MM.1S (cell line): ENCODE measurements at regions not wholly inside any gene's neighbourhood (a gene's known extent, or its start where the extent isn't known, plus 50 kb on each side); places are given as distances from the start of the nearest gene placed in this dataset.

Experiments used
- EZH2 ChIP-seq: fragments of 300-600 bp; sonication (generic); optimal IDR thresholded peaks from 2 replicates; pipeline ENCODE3; 2017; ENCODE audit warnings: low read depth, mild to moderate bottlenecking, antibody characterized with exemption, low read length, mixed read lengths
- EZH2phosphoT487 ChIP-seq: fragments of 300-600 bp; sonication (generic); IDR thresholded peaks from 2 replicates; pipeline ENCODE4 v1.6.1; 2018; ENCODE audit warnings: antibody characterized with exemption, low read length
- TF ChIP-seq, protein P1 (sequence below): fragments of 300-600 bp; sonication (generic); IDR thresholded peaks from 2 replicates; pipeline ENCODE4 v1.5.1; 2016; ENCODE audit warnings: antibody characterized with exemption, low read length, mixed read lengths

DNA sequence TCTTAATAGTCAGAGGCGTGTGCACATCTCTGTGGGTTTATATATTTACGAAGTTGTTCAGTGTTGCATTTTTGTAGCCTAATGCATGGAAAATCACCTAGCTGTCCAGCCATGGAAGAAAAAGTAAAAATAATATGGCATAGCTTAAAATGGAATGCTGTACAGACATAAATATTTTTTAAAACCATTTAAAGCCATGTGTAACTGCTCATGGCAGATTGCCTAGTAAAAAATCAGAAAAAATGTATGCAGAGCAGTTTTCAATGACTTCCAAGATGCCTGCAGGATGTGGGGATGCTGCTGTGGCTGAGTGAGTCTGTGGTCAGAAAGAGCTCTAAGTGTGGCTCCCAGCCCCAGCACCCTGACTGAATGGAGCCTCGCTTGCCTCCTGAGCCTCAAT is 64.8 kb upstream of the ALKAL2 start:
- TF ChIP-seq, protein P1, sequence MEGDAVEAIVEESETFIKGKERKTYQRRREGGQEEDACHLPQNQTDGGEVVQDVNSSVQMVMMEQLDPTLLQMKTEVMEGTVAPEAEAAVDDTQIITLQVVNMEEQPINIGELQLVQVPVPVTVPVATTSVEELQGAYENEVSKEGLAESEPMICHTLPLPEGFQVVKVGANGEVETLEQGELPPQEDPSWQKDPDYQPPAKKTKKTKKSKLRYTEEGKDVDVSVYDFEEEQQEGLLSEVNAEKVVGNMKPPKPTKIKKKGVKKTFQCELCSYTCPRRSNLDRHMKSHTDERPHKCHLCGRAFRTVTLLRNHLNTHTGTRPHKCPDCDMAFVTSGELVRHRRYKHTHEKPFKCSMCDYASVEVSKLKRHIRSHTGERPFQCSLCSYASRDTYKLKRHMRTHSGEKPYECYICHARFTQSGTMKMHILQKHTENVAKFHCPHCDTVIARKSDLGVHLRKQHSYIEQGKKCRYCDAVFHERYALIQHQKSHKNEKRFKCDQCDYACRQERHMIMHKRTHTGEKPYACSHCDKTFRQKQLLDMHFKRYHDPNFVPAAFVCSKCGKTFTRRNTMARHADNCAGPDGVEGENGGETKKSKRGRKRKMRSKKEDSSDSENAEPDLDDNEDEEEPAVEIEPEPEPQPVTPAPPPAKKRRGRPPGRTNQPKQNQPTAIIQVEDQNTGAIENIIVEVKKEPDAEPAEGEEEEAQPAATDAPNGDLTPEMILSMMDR: no peak
- TF ChIP-seq EZH2 (no peak), EZH2phosphoT487 (no peak)
